HK-2 (cell line): ENCODE measurements at regions not wholly inside any gene's neighbourhood (a gene's known extent, or its start where the extent isn't known, plus 50 kb on each side); places are given as distances from the start of the nearest gene placed in this dataset.

ENCODE experiments used
- DNase-seq: peaks from one replicate; pipeline ENCODE4 v3.0.0-alpha.2; 2018; ENCODE audit not compliant: unreplicated experiment

- no peak for DNase-seq
Observed at GRCh38 chr14:96931751-96932150, 134.6 kb downstream of the VRK1 start.

- no peak for DNase-seq
Observed at GRCh38 chr14:96934638-96935330, 137.6 kb downstream of the VRK1 start.

- no peak for DNase-seq
Observed at GRCh38 chr14:96938946-96939345, 141.8 kb downstream of the VRK1 start.

- peak; percentile 36 for DNase-seq
Observed at GRCh38 chr14:96940009-96940408, 142.8 kb downstream of the VRK1 start.

GRCh38 chr14:96944297-96944696, 147.1 kb downstream of the VRK1 start:
- DNase-seq, result no peak

GRCh38 chr14:96945721-96946120, 148.5 kb downstream of the VRK1 start:
- DNase-seq, result no peak

GRCh38 chr14:96949594-96949993, 152.4 kb downstream of the VRK1 start:
- DNase-seq, result no peak

GRCh38 chr14:96951511-96951910, 154.3 kb downstream of the VRK1 start:
- DNase-seq, result no peak

- no peak for DNase-seq
Observed at GRCh38 chr14:96953087-96953874, 156.1 kb downstream of the VRK1 start.

- no peak for DNase-seq
Observed at GRCh38 chr14:96953875-96954185, 156.6 kb downstream of the VRK1 start.

- DNase-seq, result no peak
Observed at GRCh38 chr14:96956464-96957239, 159.5 kb downstream of the VRK1 start.

- DNase-seq, result no peak
Observed at GRCh38 chr14:96958057-96958456, 160.9 kb downstream of the VRK1 start.

GRCh38 chr14:96959992-96960391, 162.8 kb downstream of the VRK1 start:
- no peak for DNase-seq

GRCh38 chr14:96960598-96961116, 163.5 kb downstream of the VRK1 start:
- no peak for DNase-seq

GRCh38 chr14:96961895-96962294, 164.7 kb downstream of the VRK1 start:
- DNase-seq, result no peak

GRCh38 chr14:96962337-96962736, 165.2 kb downstream of the VRK1 start:
- DNase-seq, result no peak

GRCh38 chr14:96964726-96965415, 167.7 kb downstream of the VRK1 start:
- no peak for DNase-seq

GRCh38 chr14:96965885-96966595, 168.9 kb downstream of the VRK1 start:
- peak; percentile 1 for DNase-seq

GRCh38 chr14:96975116-96975515, 177.9 kb downstream of the VRK1 start:
- no peak for DNase-seq

- no peak for DNase-seq
Observed at GRCh38 chr14:96978525-96979272, 181.5 kb downstream of the VRK1 start.
